CD4-positive, alpha-beta T cell treated with Interleukin-4 for 1 hour (primary cell): ENCODE measurements at regions not wholly inside any gene's neighbourhood (a gene's known extent, or its start where the extent isn't known, plus 50 kb on each side); places are given as distances from the start of the nearest gene placed in this dataset.

Experiments
- DNase-seq, 2 donors: peaks; one replicate each; pipeline ENCODE4 v3.0.0-alpha.2; 2020 to 2022

DNA sequence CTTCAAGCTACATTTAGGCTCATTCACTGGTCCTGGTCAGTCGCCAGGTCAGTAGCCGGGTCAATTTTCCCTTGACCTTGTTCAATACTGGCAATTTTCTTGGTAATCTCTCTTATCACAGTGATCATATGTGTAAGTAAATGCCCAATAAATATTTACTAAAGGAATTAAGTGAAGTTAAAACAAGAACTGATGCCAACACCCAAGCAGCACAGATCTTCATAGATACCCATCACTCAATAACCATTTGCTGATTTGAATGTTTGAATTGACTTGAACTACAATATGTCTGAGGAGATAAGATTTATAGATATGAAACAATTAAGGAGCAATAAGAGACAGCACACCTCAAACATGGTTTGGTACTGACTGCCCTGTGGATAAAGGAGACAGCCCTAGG, 100.8 kb upstream of the PREP start:
- no peak for DNase-seq

DNA sequence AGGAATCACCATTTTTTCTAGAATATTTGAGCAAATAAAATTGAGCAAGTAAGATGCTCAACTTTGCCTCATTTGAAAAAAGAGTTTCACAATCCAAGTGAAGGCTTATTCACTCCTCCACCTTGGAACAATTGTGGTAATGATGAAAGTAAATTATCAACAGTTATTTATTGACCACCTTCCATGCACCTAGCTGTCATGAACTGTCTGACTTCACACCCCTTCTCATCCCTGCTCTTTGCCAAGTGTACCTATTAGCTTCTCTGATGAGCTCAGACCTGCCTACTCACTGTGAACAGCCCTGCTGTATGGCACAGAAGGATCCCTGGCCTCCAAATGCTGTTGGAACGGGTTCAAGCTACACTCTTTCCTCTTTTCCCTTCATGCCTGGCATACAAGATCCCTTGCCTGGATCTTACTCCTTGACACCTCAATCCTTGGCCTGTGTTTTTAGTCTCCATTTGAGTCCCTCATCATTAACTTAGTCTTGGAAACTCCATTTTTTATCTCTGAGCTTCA, 99.0 kb upstream of the PREP start:
- DNase-seq, result no peak

DNA sequence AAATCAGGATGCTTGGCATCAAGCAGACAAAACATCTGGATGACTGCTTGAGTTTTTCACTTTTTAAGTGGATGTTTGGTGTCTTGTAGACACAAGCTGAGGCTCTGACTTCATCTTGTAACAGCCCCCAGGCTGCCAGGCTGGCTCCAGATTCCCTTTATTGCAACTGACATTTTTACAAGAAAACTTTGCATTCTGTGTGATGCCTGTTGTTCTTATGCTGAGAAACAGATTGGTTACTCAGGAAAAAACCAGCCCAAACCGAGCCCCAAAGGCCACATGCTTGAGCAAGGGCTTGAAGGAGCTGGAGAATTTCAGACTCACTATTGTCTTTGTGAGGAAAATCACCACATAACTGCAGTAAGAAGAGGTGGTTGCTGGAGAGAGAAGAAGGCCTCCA, 98.4 kb upstream of the PREP start:
- no peak for DNase-seq

DNA sequence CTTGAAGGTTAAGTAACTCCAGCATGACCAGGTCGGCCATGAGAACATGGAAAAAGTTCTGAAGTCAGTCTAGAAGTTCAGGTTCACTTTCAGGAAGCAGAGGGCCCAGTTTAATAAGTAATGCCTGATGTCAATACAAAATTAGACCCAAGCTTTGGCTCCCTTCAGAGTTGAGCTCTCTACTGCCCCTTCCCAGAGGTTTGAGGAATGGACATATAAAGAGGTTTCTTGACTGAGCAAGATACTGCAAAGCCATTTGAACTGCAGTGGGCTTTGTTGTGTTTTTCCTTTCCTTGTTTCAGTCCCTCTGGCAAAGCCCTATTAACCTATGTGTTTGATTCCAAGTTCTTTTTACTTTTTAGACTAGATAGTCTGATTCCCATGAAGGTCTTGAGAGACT, 97.8 kb upstream of the PREP start:
- no peak for DNase-seq

DNA sequence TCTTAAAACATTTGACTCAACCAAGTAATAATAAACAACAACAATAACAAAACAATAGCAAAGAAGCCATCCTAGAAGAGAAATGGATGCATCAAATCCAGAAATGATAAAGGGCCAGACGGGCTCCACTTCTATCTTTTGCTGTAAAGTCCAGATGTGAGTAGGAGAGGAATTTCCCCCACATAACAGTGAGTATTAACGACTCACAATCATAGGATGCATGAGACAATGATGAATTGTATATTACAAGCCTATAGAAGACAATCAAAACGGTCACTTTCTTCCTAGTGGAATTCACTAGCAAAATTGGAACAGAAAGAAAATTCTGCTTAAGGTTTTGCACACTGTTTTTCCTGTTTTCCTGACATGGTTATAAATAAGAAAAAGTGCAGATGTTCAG, 97.0 kb upstream of the PREP start:
- no peak for DNase-seq

DNA sequence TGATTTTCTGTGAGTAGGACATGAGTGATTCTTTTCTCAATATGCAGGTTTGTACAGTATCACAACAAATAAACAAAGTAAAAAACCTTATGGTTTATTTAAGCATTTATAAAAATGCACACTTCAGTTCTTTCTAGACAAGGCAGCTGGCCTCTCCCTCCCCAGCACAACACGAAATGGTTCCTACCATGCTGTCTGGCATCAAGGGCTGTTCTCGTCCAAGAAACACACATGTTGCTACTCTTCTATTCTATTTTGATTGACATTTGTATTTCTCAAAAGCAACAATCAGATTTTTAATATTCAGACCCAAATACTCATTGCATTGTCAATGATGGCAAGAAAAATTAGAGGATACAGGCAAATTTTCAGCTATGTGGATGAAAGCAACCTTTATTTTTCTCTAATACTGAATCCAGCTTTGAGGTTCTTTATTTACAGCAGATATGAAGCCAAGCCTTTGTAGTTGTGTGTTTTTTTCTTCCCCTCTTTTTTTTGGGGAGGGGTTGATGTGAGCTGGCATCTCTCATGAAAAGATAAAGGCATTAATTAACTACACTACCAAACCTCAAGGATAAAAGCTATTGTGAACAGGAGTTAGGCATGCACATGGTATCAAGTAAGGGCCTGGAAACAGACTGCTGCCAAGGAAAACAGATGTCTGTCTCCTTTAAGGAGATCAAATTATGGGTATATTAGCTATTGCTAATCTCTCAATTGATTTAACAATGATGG, 96.4 kb upstream of the PREP start:
- no peak for DNase-seq

DNA sequence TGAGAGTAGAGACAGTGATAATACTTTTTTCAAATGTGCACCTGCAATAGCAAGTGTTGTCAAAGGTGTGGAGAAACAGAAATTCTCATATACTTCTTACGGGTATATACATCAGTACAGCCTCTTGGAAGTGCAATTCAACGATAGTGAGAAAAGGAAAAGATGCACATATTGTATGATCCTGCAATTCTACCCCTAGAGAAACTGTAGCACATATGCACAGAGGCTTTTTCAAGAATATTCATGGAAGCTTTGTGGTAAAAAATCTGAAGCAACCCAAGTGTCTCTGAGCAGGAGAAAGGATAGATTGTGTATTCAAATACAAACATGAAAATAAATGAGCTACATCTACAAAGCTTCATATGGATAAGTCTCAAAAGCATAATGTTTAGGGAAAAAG, 94.7 kb upstream of the PREP start:
- DNase-seq, result no peak

DNA sequence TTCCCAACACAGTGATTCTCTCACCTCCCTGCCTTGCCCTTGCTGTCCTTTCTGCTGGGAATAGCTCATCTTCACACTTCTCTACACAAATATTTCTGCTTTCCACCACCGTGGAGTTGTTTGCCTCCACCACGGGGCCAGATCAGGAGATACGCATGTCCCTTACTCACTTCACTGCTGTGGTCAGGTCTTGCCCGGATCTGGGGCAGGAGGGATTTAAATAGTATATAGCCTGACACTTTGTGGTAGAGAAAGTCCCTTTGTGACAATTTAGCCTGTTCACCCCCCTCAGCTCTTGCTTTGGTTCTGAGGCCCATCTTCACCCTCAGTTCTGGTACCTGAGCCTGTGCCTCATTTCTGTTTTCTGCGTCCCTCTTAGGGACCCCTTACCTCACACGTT, 92.6 kb upstream of the PREP start:
- no peak for DNase-seq

DNA sequence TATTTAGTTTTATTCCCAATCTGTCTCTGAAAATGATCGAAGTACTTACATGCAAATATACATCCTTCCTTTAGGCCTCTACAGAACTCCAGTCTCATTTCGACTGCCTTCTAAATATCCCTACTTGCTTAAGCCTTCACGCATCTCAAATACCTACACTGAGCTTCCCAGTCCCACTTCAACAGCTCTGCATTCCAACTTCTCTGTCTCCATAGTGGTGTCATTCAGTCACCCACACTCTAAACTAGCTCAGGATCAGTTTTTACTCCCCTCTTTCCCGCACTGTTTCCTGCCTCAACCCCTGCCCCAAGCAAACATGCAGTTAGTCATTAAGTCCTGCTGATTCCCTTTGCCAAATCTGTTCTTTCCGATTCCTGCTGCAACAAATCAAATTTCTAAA, 91.8 kb upstream of the PREP start:
- DNase-seq, result no peak

DNA sequence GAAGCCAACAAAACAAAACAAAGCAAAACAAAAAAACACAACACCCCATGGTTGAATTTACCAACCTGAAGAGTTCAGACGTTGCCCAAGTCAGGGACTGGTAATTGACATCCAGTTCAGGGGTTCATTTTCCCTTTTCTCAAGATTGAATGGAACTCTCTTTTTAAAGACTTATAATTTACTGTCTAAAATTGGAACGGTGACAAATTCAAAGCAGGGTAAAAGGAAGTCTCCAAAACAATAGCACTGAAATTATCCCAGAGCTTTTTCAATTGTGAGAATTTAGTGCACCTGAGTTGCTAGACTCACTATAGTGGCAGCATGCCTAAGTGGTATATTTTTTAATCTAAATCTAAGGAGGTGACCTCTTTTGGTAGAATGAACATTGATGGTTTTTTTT, 90.9 kb upstream of the PREP start:
- no peak for DNase-seq

DNA sequence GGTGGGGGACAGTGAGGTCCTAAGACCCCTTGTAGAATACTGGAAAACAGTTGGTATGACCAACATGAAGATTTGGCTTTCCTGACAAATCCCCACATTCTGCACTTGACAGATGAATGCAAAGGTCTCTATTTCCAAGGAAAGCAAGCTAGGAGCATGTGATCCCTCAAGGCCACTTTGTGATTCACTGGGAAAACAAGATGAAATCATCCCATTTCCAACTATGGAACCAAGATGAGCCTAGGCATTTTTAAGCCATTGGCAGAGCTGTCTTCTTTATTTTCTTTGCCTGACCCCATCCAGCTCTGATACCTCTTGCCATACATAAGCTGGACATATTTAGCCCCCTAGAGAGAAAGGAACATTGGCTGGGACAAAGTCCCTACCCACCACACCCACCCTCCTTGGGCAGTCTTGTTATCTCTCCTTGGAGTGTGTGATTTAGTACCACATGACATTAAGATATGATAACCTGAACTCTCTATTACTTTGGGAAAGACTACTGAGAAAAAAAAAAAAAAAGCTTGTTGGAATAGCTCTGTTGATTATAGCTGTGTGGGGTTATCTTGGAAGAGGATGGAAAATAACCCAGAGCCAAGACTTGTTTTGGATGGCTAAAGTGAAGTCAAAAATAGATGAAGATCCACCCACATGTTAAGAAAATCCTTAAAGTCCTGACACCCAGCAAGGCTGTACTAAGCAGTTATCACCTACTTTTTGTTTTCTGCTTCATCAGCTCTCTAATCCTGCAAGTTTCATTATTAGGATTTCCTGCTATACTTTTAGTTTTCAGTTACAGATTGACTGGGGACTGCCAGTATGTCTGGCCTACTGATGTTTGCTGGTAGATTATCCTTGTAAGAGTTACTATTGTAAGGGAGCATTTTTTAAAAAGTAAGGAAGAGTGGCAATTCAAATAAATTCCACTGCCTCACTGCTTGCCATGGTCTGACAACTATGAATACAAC, 90.1 kb upstream of the PREP start:
- no peak for DNase-seq

DNA sequence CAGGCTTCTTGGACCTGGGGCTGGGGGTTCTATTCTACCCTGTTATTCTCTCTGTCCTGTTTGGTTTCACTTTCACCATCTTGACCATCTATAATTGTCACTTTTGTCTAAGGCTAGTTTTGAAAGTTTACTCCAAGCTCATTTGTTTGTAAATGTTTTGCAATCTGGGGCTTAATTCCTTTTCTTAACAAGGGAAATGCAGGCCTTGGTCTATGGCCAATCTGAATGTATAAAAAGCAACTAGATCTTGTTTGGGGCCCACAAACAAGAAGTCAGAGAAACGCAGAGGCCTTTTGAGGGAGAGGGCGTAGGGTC, 86.3 kb upstream of the PREP start:
- DNase-seq, result no peak

DNA sequence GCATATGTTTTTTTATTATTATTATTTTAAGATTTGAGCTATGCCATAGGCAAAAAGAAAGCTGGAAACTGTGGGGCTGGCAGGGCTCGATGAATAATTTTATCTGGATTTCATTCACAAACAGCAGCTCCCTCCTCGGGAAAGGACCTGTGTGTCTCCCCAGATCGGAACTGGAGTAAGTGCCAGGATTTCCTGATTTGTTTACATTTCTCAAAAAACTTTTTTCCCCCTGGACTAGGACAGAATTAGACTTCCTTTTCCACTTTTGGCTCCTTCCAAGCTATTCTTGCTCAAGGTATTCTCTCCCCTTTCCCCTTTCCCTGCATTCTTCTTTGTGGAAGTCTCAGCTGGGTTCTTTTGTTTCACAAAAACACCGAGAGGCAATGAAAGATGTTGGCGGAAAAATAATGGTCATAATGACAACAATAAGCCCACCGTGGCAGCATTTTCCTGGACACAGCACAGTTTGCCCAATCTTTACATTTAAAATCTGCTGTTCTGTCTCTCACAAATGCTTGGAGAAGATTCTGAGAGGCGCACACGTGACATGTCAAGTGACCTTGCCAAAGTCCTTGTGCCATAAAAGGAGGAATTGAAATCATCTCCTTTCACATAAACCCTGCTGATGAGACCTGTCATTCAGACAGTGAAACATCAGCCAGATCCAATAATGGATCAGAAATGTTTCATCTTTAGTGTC, 85.8 kb upstream of the PREP start:
- no peak for DNase-seq

DNA sequence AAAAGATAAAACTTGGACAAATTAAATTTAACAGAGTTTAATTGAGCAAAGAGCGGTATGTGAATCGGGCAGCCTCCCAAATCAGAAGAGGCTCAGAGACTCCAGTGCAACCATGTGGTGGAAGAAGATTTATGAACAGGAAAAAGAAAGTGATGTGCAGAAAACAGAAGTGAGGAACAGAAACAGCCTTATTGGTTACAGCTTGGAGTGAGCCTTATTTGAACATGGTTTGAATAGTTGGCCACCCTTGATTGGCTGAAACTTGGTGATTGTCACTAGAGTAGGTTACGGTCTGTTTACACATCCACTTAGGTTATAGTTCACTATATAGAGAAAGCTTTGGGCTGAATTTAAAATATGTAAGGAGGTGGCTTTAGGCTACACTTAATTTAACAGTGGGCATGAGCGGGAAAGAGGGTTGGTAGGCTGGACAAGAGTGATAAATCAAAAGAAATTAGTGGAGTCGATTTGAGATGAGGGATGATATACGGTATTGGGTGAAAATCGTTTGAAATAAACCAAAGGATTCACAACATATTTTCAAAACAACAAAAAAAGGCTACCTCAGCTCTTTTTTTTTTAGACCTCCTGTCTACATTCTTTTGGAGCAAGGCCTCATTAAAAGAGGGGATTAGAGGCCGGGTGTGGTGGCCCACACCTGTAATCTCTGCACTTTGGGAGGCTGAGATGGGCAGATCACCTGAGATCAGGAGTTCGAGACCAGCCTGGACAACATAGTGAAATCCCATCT, 84.3 kb upstream of the PREP start:
- DNase-seq, result no peak

DNA sequence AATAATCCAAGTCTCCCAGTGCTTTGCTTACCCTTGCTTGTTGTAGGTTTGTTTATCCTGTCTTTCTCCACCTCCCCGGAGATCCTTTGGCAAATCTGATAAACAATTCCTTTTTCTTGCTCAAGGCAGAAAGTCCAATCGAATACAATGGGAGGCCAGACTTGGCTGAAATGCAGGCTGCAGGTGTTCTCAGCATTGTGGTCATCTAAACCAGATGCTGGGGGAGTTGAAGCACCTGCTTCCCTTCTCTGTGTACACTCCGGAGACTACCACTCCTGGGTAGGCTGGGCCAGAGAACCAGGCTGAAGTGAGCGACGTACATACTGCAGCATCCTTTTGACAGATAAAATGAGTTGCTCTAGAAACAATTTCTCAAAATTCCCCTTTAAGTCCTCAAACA, 82.6 kb upstream of the PREP start:
- no peak for DNase-seq

DNA sequence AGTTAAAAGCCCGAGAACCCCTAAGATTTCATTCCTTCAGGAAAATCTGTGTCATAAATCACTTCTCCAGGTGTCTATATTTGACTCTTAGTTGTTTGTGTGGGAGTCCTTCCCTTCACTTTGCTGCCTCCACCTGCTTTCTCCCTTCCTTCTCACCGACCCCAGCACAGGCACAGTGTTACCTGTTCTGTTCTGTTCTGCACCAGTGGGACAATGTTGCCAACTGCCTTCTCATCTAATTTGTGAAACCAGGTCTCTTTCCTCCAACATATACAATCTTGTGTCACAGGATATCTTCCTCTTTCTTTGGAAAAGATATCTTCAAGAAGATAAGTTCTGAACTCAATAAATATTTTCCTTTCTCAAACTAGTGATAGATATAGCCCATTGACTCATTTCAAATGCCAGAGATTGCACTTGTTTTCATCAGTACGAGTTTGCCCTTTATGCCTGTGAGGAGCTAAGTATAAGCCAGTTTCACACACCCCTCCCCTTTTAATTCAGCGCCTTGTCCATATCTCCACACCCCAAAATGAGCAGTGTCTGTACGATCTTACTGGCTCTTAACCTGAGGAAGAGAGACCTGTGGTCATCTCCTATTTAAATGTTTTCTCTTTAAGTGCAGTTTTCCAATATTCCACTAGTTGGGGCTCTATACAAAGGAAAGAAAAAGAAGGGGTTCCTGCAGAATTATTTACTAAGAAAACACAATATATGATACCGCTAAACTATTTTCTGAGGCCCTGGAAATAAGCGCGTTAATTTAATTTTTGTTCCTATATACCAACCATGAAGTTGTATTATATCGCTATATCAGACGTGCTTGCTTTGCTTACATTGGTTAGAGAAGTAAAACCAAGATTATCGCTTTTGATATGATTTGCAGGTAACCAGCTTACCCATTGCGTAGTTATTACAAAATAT, 81.6 kb upstream of the PREP start:
- peak in 1 of 2 donors; percentile 72 for DNase-seq

DNA sequence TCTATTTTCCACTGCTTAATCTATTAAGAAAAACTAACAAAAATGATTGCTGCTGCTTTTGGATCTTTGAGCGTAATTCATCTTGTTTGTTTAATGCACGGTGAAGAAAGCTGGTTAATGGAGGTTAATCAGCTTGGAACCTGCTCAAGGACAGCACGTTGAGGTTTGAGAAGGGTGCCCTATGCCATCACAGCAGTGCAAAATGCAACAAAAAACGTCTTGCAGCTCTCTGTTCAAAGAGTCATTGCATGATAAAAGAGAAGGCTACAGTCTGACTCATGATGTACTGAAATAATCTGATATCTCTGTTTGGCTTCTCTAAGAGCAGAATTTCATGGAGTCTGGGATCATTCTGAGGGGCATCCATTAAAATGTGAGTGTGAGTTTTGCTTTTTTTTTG, 80.6 kb upstream of the PREP start:
- no peak for DNase-seq

DNA sequence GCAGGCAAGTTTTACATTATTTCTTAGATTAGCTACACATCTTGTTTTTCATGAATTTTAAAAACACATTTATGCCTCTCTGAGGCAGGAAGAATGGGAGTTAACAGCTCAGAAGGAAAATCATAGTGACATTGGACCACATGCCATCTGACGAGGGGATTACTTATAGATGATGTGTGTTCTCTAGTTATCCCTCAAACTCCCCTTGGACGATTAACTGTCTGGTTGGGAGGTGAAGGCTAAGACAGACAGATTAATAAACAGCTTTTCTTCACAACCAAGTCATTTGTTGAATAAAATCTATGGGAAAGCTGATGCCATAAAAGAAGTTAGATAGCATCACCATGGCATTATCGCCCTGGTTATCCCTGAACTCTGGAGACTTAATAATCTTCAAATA, 80.0 kb upstream of the PREP start:
- no peak for DNase-seq

DNA sequence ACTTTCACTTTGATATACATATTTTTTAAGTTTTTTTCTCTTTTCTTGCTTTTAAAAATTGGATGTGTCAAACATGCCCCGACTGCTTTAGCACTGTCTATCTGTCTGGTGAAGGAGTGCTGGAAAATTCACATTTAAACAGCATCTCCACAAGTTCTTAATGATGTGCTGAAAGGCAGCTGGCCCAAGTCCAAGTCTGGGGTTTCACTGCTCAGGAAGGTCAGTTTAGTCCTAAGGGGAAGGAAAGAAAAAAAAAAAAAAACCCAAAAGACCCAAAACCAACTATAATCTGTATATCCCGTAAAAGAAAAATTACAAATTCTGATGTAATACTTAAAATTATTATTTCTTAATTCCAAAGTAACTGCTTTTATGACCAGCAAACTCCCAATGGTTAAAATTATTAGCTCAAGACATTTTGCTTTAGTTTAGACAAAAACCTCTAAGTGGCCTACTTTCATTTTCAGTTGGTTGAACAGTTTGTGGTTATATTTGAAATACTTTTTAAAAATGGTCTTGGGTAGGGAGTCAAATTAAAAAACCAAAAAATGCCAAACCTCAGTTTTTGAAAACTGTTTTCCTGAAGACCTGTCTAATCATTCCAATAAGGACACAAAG, 79.5 kb upstream of the PREP start:
- peak in 1 of 2 donors; percentile 32 for DNase-seq

DNA sequence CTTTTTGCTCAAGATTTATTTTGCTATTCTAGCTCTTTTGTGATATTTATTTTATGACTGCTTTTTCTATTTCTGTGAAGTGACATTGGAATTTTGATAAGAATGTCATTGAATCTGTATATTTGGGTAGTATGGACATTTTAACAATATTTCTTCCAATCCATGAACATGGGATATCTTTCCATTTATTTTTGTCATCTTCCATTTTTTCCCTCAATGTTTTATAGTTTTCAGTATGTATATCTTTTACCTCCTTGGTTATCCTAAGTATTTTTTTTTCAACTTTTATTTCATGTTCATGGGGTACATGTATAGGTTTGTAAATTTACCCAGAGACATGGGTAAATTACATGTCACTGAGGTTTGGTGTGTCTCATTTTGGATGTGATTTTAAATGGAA, 74.1 kb upstream of the PREP start:
- no peak for DNase-seq

DNA sequence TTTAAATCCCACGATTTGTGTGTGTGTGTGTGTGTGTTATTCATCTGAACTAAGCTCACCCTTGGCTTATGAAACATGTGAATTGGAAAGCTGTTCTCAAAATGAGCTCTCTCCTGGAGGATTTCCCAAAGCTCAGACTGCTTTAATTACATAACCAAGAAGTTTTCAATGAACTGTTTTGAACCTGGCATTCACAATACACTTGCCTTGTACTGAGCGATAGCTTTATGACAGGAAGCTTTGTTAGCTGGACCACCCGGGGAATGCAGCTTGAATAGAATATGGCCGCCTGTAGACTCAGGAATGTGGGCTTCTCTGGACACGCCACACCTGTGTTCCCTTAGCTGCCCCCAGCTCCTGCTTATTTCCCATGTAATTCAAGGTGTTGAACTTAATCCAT, 71.4 kb upstream of the PREP start:
- no peak for DNase-seq
